KMS-11 (cell line): ENCODE measurements at regions not wholly inside any gene's neighbourhood (a gene's known extent, or its start where the extent isn't known, plus 50 kb on each side); places are given as distances from the start of the nearest gene placed in this dataset.

ENCODE experiments used
- H2AFZ ChIP-seq: fragments of 200-600 bp; sonication (generic); 2 replicates; pipeline ENCODE4 v1.6.1; 2016; ENCODE audit warnings: antibody characterized with exemption, mixed run types, low read depth
- H3K27ac ChIP-seq: fragments of 200-600 bp; sonication (generic); 2 replicates; pipeline ENCODE4 v1.6.1; 2016; ENCODE audit warnings: mild to moderate bottlenecking, mixed run types
- H3K27me3 ChIP-seq: fragments of 200-600 bp; sonication (generic); 2 replicates; pipeline ENCODE4 v1.6.1; 2017; ENCODE audit warnings: mild to moderate bottlenecking, low read depth, mixed run types, moderate library complexity; ENCODE audit not compliant: insufficient read depth
- H3K36me3 ChIP-seq: fragments of 200-600 bp; sonication (generic); 2 replicates; pipeline ENCODE4 v1.6.1; 2017; ENCODE audit warnings: mild to moderate bottlenecking, mixed run types; ENCODE audit not compliant: insufficient read depth
- H3K4me1 ChIP-seq: fragments of 200-600 bp; sonication (generic); 2 replicates; pipeline ENCODE4 v1.6.1; 2016; ENCODE audit warnings: mild to moderate bottlenecking, low read depth, mixed run types; ENCODE audit not compliant: poor library complexity, severe bottlenecking
- H3K4me2 ChIP-seq: fragments of 200-600 bp; sonication (generic); 2 replicates; pipeline ENCODE4 v1.7.0; 2016; ENCODE audit warnings: mild to moderate bottlenecking, mixed run types
- H3K4me3 ChIP-seq: fragments of 200-600 bp; sonication (generic); IDR thresholded peaks from 2 replicates; pipeline ENCODE4 v1.6.1; 2017; ENCODE audit warnings: low read depth, low read length, mixed read lengths; ENCODE audit not compliant: insufficient read depth
- H3K79me2 ChIP-seq: fragments of 200-600 bp; sonication (generic); 2 replicates; pipeline ENCODE4 v1.6.1; 2016; ENCODE audit warnings: low read depth, mixed run types; ENCODE audit not compliant: insufficient read depth
- H3K9ac ChIP-seq: fragments of 200-600 bp; sonication (generic); 2 replicates; pipeline ENCODE4 v1.6.1; 2016; ENCODE audit warnings: mild to moderate bottlenecking, mixed run types
- H4K20me1 ChIP-seq: fragments of 200-600 bp; sonication (generic); 2 replicates; pipeline ENCODE4 v1.6.1; 2016; ENCODE audit warnings: mild to moderate bottlenecking, mixed run types; ENCODE audit not compliant: insufficient read depth
- TF ChIP-seq, protein P1 (sequence below): fragments of 200-600 bp; sonication (generic); conservative IDR thresholded peaks from 2 replicates; pipeline ENCODE4 v1.6.1; 2017; ENCODE audit warnings: low read depth, mild to moderate bottlenecking, antibody characterized with exemption, low read length, moderate library complexity, mixed read lengths

DNA sequence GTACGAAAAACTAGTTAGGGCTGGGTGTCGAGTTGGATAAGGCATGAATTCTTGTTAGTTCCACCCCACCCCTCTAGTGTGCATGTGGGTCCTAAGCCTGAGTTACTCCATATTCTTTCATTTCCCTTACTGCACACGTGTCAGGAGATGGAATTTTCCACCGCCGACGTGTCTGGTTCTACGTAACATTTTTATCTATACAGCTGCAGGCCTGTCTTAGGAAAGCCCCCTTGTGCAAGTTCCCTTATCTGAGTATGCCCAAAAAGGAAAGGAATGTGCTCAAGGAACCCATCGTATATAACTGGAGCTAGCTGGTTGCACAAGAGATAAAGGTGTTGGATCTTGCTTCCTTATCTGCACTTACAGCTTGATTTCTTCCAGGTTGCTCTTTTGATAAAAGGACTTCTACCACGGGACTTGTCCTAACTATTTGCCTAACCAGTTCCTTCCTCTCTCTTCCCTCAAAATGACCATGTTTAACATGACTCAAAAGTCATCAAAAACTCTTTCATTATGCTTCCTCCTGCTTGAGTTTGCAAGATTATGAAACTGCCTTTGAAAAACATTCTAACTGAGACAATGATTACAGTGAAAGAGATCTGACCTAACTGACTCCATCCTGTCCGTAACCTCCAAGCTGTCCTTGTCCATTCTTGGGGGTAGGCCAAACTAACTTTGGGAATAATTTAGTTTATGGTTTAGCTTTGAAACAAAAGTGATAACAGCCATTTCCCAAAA is 181.4 kb downstream of the AKR1D1 start:
- Histone ChIP-seq H3K27ac (no peak overlapping the region), H4K20me1 (no peaks in the 10 kb centered on the region)

DNA sequence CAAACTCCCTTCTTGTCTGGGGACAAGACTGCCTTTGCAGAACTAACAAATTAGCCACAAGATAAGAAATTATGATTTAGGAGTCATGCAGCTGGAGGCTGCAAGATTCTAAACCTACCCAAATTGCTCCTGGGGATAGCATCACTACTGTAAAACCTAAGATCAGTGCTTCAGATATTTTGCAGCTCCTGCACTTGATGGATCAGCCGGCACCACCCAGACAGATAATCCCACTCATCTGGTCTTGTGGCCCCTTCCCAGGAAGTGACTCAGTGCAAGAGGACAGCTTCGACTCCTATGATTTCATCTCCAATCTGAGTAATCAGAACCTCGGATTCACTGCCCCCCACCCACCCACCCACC is 181.9 kb downstream of the AKR1D1 start:
- Histone ChIP-seq H3K4me3 (no peak overlapping the region), H3K36me3 (no peaks in the 10 kb centered on the region), H3K4me2 (no peak overlapping the region), H3K27ac (no peak overlapping the region), H4K20me1 (no peaks in the 10 kb centered on the region), H3K4me1 (no peaks in the 10 kb centered on the region), H3K79me2 (no peaks in the 10 kb centered on the region), H3K9ac (no peak overlapping the region), H2AFZ (no peak overlapping the region), H3K27me3 (no peaks in the 10 kb centered on the region)
- TF ChIP-seq, protein P1, sequence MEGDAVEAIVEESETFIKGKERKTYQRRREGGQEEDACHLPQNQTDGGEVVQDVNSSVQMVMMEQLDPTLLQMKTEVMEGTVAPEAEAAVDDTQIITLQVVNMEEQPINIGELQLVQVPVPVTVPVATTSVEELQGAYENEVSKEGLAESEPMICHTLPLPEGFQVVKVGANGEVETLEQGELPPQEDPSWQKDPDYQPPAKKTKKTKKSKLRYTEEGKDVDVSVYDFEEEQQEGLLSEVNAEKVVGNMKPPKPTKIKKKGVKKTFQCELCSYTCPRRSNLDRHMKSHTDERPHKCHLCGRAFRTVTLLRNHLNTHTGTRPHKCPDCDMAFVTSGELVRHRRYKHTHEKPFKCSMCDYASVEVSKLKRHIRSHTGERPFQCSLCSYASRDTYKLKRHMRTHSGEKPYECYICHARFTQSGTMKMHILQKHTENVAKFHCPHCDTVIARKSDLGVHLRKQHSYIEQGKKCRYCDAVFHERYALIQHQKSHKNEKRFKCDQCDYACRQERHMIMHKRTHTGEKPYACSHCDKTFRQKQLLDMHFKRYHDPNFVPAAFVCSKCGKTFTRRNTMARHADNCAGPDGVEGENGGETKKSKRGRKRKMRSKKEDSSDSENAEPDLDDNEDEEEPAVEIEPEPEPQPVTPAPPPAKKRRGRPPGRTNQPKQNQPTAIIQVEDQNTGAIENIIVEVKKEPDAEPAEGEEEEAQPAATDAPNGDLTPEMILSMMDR: no peak

More for the DNA sequence above, 181.4 kb downstream of the AKR1D1 start:
- no peak overlapping the region for H3K4me3 ChIP-seq
- no peaks in the 10 kb centered on the region for H3K79me2 ChIP-seq
- no peak overlapping the region for H3K4me2 ChIP-seq
- no peaks in the 10 kb centered on the region for H3K36me3 ChIP-seq
- no peaks in the 10 kb centered on the region for H3K27me3 ChIP-seq
- H3K4me1 ChIP-seq: no peaks in the 10 kb centered on the region
- TF ChIP-seq, protein P1: no peak
- H3K9ac ChIP-seq: no peak overlapping the region
- no peak overlapping the region for H2AFZ ChIP-seq

DNA sequence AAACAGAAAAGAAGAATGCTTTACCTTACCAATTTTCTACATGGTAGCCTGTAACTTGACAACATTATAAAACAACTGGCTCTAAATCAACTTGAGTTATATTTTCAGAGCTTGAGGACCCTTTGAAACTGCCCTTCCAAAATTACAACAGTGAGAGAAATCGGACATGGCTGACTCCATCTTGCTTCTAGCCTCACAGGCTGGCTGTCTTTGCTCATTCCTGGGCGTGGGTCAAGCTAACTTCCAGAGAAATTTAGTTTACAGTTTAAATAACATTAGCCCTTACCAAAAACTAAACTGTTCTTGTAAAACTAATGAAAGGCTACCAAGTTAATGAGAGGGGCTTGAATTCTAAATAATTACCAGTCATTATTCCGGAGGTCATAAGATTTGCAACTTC is 183.4 kb downstream of the AKR1D1 start:
- Histone ChIP-seq H3K27ac (no peak overlapping the region), H3K4me3 (no peak overlapping the region), H3K9ac (no peak overlapping the region), H3K79me2 (no peaks in the 10 kb centered on the region), H3K4me1 (no peaks in the 10 kb centered on the region), H3K27me3 (no peaks in the 10 kb centered on the region), H3K4me2 (no peak overlapping the region), H2AFZ (no peak overlapping the region), H4K20me1 (no peaks in the 10 kb centered on the region), H3K36me3 (no peaks in the 10 kb centered on the region)
- TF ChIP-seq, protein P1: no peak

DNA sequence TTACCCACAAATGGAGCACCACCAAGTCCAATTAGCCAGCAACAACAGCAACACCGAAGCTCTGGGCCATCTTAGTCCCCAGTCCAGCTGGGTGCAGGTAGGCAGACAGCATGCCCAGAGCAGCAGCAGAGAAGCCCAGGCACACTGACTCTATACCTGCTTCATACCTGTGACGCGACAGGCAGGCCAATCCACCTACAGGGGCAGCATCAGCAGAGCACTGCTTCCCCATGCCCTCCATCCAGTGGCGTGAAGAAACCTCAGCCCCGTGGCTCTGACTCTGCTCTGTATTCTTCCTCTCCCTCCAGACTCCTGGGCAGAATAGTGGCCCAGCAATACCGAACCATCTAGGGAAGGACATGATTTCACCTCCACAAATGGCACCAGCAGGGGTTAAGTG is 191.7 kb downstream of the AKR1D1 start:
- no peak overlapping the region for H3K4me3 ChIP-seq
- H3K4me1 ChIP-seq: no peaks in the 10 kb centered on the region
- no peak overlapping the region for H3K27ac ChIP-seq
- TF ChIP-seq, protein P1: no peak
- H3K36me3 ChIP-seq: no peaks in the 10 kb centered on the region
- no peak overlapping the region for H3K9ac ChIP-seq
- H3K27me3 ChIP-seq: no peaks in the 10 kb centered on the region
- H2AFZ ChIP-seq: no peak overlapping the region
- no peak overlapping the region for H3K4me2 ChIP-seq
- H4K20me1 ChIP-seq: no peaks in the 10 kb centered on the region
- H3K79me2 ChIP-seq: no peaks in the 10 kb centered on the region
